ENCODE measurements at regions not wholly inside any gene's neighbourhood (a gene's known extent, or its start where the extent isn't known, plus 50 kb on each side); places are given as distances from the start of the nearest gene placed in this dataset.

DNA sequence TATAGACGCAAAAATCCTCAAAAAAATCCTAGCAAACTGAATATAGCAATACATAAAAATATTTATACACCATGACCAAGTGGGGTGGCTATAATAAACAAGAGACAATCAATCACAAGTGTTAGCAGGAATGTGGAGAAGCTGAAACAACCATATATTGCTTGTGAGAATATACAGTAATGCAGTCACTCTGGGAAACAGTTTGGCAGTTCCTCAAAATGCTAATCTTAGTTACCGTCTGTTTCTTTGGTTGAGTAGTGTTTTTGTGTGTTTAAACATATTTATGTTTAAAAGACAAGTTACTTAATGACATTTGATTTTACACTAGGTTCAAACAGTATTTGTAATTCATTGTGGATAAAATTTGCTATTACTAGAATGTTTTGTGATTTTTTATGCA lies 792.0 kb downstream of the LTN1 start:
- TF ChIP-seq POLR2AphosphoS5 (IDR thresholded peaks at IDR 0.05) (no peak), POLR2A (IDR thresholded peaks at IDR 0.05) (no peak)
- TF ChIP-seq, protein P1, sequence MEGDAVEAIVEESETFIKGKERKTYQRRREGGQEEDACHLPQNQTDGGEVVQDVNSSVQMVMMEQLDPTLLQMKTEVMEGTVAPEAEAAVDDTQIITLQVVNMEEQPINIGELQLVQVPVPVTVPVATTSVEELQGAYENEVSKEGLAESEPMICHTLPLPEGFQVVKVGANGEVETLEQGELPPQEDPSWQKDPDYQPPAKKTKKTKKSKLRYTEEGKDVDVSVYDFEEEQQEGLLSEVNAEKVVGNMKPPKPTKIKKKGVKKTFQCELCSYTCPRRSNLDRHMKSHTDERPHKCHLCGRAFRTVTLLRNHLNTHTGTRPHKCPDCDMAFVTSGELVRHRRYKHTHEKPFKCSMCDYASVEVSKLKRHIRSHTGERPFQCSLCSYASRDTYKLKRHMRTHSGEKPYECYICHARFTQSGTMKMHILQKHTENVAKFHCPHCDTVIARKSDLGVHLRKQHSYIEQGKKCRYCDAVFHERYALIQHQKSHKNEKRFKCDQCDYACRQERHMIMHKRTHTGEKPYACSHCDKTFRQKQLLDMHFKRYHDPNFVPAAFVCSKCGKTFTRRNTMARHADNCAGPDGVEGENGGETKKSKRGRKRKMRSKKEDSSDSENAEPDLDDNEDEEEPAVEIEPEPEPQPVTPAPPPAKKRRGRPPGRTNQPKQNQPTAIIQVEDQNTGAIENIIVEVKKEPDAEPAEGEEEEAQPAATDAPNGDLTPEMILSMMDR (IDR thresholded peaks at IDR 0.05), result no peak
